Naive thymus-derived CD4-positive, alpha-beta T cell (primary cell): ENCODE measurements at regions not wholly inside any gene's neighbourhood (a gene's known extent, or its start where the extent isn't known, plus 50 kb on each side); places are given as distances from the start of the nearest gene placed in this dataset.
"Not testable (repeated sequence)": the region's sequence is repeated elsewhere in the genome, so short reads cannot be mapped to it uniquely, and the experiment has no call there.

ENCODE experiments used
- ATAC-seq: fragments of 150-1000 bp; cut with Tn5 transposase; 2 replicates; pipeline ENCODE4 v1.10.0; 2021; ENCODE audit warnings: mild to moderate bottlenecking, moderate library complexity
- CTCF ChIA-PET: fragments of 350-600 bp; sonication (Branson Sonifier 250); formaldehyde crosslinking; loops from one replicate; lab custom pipeline; 2021; ENCODE audit warnings: antibody characterized with exemption; lab: Charles Lee
- POLR2A ChIA-PET: fragments of 350-600 bp; sonication (Branson Sonifier 250); formaldehyde crosslinking; loops from one replicate; lab custom pipeline; 2021; ENCODE audit warnings: antibody characterized with exemption, inconsistent platforms; lab: Charles Lee
- DNase-seq, 9 donors: peaks; one replicate each; pipeline versions ENCODE4 v3.0.0 to v3.0.0-alpha.2; 2020 to 2022; ENCODE audit warnings: mixed read lengths in 1 of 9
- H3K27ac ChIP-seq: one replicate; pipeline ENCODE4 v1.7.0; 2013; ENCODE audit warnings: mild to moderate bottlenecking, low read depth, low read length, moderate library complexity
- H3K27me3 ChIP-seq, 2 donors: one replicate each; pipeline ENCODE4 v1.7.0; 2013; ENCODE audit warnings: low read length in 2 of 2, mild to moderate bottlenecking in 2 of 2, moderate library complexity in 2 of 2; ENCODE audit not compliant: control insufficient read depth in 2 of 2, insufficient read depth in 2 of 2
- H3K36me3 ChIP-seq, 3 experiments: 1 replicate in 2 of 3; 2 replicates in 1 of 3; pipeline ENCODE4 v1.7.0; 2013; ENCODE audit warnings: low read length in 3 of 3, mild to moderate bottlenecking in 3 of 3, moderate library complexity in 1 of 3; ENCODE audit not compliant: insufficient read depth in 3 of 3, control insufficient read depth in 2 of 3
- H3K4me1 ChIP-seq, 2 donors: one replicate each; pipeline ENCODE4 v1.7.0; 2013; ENCODE audit warnings: low read length in 2 of 2, mild to moderate bottlenecking in 2 of 2, moderate library complexity in 1 of 2; ENCODE audit not compliant: control insufficient read depth in 2 of 2, insufficient read depth in 2 of 2
- H3K4me3 ChIP-seq: 2 replicates; pipeline ENCODE4 v1.7.0; 2013; ENCODE audit warnings: mild to moderate bottlenecking, low read length
- H3K9me3 ChIP-seq, 3 experiments: 1 replicate in 2 of 3; 2 replicates in 1 of 3; pipeline ENCODE4 v1.7.0; 2013; ENCODE audit warnings: low read length in 3 of 3; ENCODE audit not compliant: control insufficient read depth in 2 of 3
- H3K27ac Mint-ChIP-seq, 9 donors: one replicate each; pipeline ENCODE4 v1.8.0; 2020 to 2022; ENCODE audit warnings: mixed read lengths in 9 of 9, mild to moderate bottlenecking in 8 of 9, moderate library complexity in 5 of 9, inconsistent platforms in 2 of 9
- H3K27me3 Mint-ChIP-seq, 5 donors: one replicate each; pipeline ENCODE4 v1.8.0; 2021 to 2022; ENCODE audit warnings: mixed read lengths in 5 of 5, mild to moderate bottlenecking in 1 of 5
- H3K36me3 Mint-ChIP-seq, 5 donors: one replicate each; pipeline ENCODE4 v1.8.0; 2020 to 2022; ENCODE audit warnings: mixed read lengths in 5 of 5, mild to moderate bottlenecking in 3 of 5, inconsistent platforms in 1 of 5
- H3K4me1 Mint-ChIP-seq, 7 donors: one replicate each; pipeline ENCODE4 v1.8.0; 2020 to 2022; ENCODE audit warnings: mixed read lengths in 7 of 7, mild to moderate bottlenecking in 3 of 7, inconsistent platforms in 1 of 7
- H3K4me3 Mint-ChIP-seq, 10 donors: one replicate each; pipeline ENCODE4 v1.8.0; 2020 to 2022; ENCODE audit warnings: mild to moderate bottlenecking in 10 of 10, mixed read lengths in 10 of 10, moderate library complexity in 6 of 10, inconsistent platforms in 2 of 10
- H3K9me3 Mint-ChIP-seq, 11 donors: one replicate each; pipeline ENCODE4 v1.8.0; 2020 to 2022; ENCODE audit warnings: mixed read lengths in 11 of 11, mild to moderate bottlenecking in 4 of 11, inconsistent platforms in 1 of 11, moderate library complexity in 1 of 11
- intact Hi-C, 2 donors: fragments of 100-400 bp; cut with micrococcal nuclease; formaldehyde crosslinking; loops; one replicate each; pipeline ENCODE4 v1.15.1; 2023

DNA sequence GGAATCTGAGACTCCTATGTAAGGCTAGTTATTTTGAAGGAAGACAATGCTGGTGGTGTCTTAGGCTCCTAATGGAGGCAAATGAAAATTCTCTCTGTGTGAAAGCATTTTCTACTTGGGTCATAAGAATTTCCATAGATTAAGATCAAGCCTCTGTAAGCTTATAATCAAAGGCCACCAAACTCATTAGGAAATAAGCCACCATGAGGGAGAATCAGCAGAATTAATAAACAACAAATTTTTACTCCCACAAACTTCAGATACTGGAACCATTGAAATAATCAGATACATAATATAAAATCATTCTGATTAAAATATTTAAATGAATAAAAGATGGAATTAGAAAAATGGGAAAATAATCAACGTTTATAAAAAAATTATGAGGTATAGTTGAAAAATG, 178.7 kb downstream of the NPIPA8 start:
- H3K27ac ChIP-seq, H3K4me1 ChIP-seq, H3K27me3 Mint-ChIP-seq, H3K9me3 Mint-ChIP-seq, H3K27ac Mint-ChIP-seq, H3K9me3 ChIP-seq, ATAC-seq, POLR2A ChIA-PET, intact Hi-C loops, DNase-seq, CTCF ChIA-PET, H3K27me3 ChIP-seq, H3K36me3 ChIP-seq, H3K4me1 Mint-ChIP-seq, H3K4me3 Mint-ChIP-seq, H3K36me3 Mint-ChIP-seq, H3K4me3 ChIP-seq: not testable (repeated sequence)

DNA sequence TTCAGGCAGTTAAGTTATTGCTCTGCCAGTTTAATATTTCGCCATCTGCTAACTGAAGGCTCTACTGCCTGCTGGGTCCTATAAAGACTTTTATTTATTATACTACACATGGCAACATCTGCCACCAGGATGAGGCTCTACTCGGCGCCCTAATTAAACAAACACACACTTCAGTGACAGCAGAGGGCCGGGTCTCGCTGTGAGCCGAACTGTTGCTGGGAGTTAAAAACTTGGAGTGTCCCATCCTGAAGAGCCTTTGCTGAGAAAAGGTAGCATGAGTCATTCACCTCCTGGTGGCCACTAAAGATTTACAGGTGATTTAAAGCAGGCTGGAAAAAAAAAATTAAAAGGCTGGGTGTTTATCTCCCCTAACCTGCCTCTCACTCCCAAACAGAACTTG, 183.7 kb downstream of the NPIPA8 start:
- intact Hi-C loops, H3K36me3 ChIP-seq, H3K4me3 ChIP-seq, H3K4me3 Mint-ChIP-seq, H3K9me3 Mint-ChIP-seq, H3K27me3 Mint-ChIP-seq, H3K9me3 ChIP-seq, ATAC-seq, H3K4me1 ChIP-seq, H3K27ac Mint-ChIP-seq, DNase-seq, POLR2A ChIA-PET, H3K4me1 Mint-ChIP-seq, H3K27me3 ChIP-seq, CTCF ChIA-PET, H3K36me3 Mint-ChIP-seq, H3K27ac ChIP-seq: not testable (repeated sequence)

DNA sequence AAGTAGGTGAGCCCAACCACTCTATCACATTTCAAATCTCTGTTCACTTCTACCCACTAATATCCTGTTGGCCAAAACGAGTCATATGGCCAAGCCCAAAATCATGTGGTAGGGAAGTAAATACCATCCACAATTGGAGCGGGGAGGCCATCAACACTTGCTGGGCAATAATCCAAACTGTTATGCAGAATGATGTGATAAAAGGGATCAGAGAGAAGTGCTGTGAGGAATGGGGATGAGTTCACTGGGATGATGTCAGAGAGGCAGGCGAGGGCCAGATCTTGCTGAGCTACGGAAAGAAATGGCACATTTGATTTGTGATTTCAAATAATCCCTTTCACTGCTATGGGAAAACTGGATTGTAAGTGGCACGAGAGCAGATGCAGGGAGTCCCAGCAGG, 188.4 kb downstream of the NPIPA8 start:
- H3K4me1 ChIP-seq, CTCF ChIA-PET, H3K27ac ChIP-seq, H3K36me3 Mint-ChIP-seq, H3K4me3 ChIP-seq, H3K27me3 ChIP-seq, intact Hi-C loops, H3K27ac Mint-ChIP-seq, POLR2A ChIA-PET, H3K27me3 Mint-ChIP-seq, ATAC-seq, H3K9me3 Mint-ChIP-seq, H3K4me1 Mint-ChIP-seq, H3K36me3 ChIP-seq, H3K9me3 ChIP-seq, H3K4me3 Mint-ChIP-seq, DNase-seq: not testable (repeated sequence)

DNA sequence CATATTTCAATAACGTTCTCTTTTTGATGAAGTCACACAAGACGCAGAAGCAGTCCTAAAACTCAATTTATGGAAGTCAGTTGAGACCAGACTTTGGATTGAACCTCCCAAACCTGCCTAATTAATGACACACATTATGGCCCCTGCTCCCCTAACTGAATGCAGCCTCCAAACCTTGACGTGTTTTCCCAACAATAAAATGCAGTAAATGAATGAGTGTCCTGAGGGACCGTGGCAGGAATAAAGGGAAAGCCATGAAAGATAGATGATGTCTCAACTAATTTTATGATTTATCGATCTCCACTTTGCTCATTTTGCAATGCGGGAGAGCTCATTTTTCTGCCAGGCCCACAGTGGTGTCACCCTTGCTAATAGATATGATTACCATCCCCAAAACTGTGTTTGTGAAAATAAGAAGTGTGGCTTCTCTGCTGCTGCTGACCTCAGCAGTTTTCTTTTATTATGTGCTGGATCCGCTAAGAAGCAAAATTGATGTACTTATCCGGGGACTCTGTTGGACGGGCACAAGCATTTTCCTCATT, 189.9 kb downstream of the NPIPA8 start:
- ATAC-seq, H3K9me3 Mint-ChIP-seq, H3K36me3 Mint-ChIP-seq, POLR2A ChIA-PET, CTCF ChIA-PET, H3K27me3 ChIP-seq, H3K27ac Mint-ChIP-seq, H3K4me3 ChIP-seq, DNase-seq, H3K9me3 ChIP-seq, H3K4me1 ChIP-seq, H3K4me3 Mint-ChIP-seq, H3K27me3 Mint-ChIP-seq, H3K27ac ChIP-seq, intact Hi-C loops, H3K4me1 Mint-ChIP-seq, H3K36me3 ChIP-seq: not testable (repeated sequence)

DNA sequence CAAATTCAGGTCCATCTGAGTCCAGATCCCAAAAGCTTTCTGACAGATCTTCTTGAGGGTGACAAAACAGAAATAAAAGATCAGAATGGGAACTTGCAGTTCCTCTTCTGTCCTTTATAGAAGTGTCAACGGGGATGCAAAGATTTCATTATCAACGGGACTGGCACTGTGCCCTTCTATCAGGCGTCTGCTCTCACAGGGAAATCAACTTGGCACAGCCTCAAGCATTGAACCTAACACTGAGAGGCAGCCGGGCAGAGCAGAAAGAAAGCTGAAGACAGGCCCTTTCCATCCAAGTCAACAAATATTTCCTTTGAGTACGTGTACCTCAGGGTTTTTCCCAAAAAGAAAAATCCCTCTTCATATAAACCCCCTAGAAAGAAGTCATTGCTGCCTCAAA, 194.5 kb downstream of the NPIPA8 start:
- intact Hi-C loops, H3K4me3 Mint-ChIP-seq, CTCF ChIA-PET, H3K27ac ChIP-seq, H3K27me3 ChIP-seq, H3K4me1 ChIP-seq, ATAC-seq, H3K36me3 Mint-ChIP-seq, H3K27ac Mint-ChIP-seq, H3K4me1 Mint-ChIP-seq, H3K9me3 ChIP-seq, H3K9me3 Mint-ChIP-seq, H3K36me3 ChIP-seq, DNase-seq, POLR2A ChIA-PET, H3K27me3 Mint-ChIP-seq, H3K4me3 ChIP-seq: not testable (repeated sequence)

DNA sequence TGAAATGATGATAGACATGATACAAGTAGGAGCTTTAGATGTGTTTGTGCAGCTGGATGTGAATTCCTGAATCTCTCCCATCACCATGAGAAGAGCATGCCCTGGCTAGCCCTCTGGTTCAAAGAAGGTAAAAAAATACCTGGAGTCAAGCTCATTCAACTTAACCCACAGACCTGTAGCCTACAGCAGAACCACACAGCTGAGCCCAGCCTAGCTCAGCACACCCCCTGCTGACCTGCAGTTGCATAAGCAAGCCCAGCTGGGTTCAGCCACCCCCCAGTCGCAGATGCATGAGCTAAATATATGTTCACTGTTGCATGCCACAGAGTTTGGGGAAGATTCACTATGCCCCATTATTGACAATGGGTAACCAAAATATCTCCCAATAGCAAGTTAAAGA, 200.2 kb downstream of the NPIPA8 start:
- intact Hi-C loops, H3K27me3 ChIP-seq, CTCF ChIA-PET: not testable (repeated sequence)

DNA sequence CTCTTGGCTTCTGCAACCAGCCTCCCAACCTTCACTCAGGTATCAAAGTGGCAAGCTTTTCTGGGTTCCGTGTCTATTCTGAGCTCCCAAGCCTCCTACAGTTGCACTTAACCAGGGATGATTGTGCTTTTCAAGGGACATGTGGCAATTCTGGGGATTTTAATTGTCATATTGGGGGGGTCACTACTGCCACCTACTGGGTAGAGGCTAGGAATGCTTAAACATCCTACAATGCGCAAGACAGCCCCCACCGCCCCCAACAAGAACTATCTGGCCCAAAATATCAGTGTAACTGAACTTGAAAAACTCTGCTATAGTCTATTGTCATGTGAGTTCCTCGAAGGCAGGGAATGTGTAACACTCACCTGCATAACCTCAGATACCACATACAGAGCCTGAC, 201.5 kb downstream of the NPIPA8 start:
- H3K4me1 Mint-ChIP-seq, intact Hi-C loops, H3K36me3 Mint-ChIP-seq, DNase-seq, CTCF ChIA-PET, H3K27ac Mint-ChIP-seq, POLR2A ChIA-PET, H3K9me3 Mint-ChIP-seq, H3K27me3 ChIP-seq, ATAC-seq, H3K27ac ChIP-seq, H3K9me3 ChIP-seq, H3K36me3 ChIP-seq, H3K4me3 ChIP-seq, H3K4me1 ChIP-seq, H3K4me3 Mint-ChIP-seq: not testable (repeated sequence)
- peaks cover 3 to 11% (median 5%) of the 10 kb centered on the region in 5 donors for H3K27me3 Mint-ChIP-seq

More for the DNA sequence above, 200.2 kb downstream of the NPIPA8 start:
- peaks cover 3 to 11% (median 5%) of the 10 kb centered on the region in 5 donors for H3K27me3 Mint-ChIP-seq
- H3K9me3 Mint-ChIP-seq, POLR2A ChIA-PET, H3K36me3 Mint-ChIP-seq, H3K36me3 ChIP-seq, H3K4me3 Mint-ChIP-seq, H3K4me3 ChIP-seq, H3K4me1 Mint-ChIP-seq, H3K27ac Mint-ChIP-seq, H3K4me1 ChIP-seq, H3K27ac ChIP-seq, DNase-seq, ATAC-seq, H3K9me3 ChIP-seq: not testable (repeated sequence)
